Right lobe of liver (tissue), 6 donors: ENCODE measurements at regions not wholly inside any gene's neighbourhood (a gene's known extent, or its start where the extent isn't known, plus 50 kb on each side); places are given as distances from the start of the nearest gene placed in this dataset.

Experiments used
- ATAC-seq, 4 donors: fragments of 200-7000 bp; cut with Tn5 transposase; one replicate each; pipeline ENCODE4 v1.9.1; 2020; ENCODE audit warnings: mild to moderate bottlenecking in 4 of 4, moderate library complexity in 4 of 4
- DNase-seq, 3 donors: peaks; one replicate each; pipeline ENCODE4 v3.0.0-alpha.2; 2020
- H3K27ac ChIP-seq, 3 donors: fragments of 200-600 bp; one replicate each; pipeline ENCODE4 v1.8.0; 2022
- H3K27me3 ChIP-seq, 2 donors: fragments of 200-600 bp; one replicate each; pipeline ENCODE4 v1.8.0; 2022
- H3K36me3 ChIP-seq, 4 donors: fragments of 200-600 bp; sonication (generic) in 1 of 4; one replicate each; pipeline versions ENCODE4 v1.5.1 to v1.8.0; 2017 to 2022; ENCODE audit warnings: control low read depth in 1 of 4
- H3K4me1 ChIP-seq, 4 donors: fragments of 200-600 bp; sonication (generic) in 1 of 4; one replicate each; pipeline versions ENCODE4 v1.5.1 to v1.8.0; 2017 to 2022; ENCODE audit warnings: control low read depth in 1 of 4
- H3K4me3 ChIP-seq, 3 donors: fragments of 200-600 bp; one replicate each; pipeline ENCODE4 v1.8.0; 2022
- H3K9me3 ChIP-seq, 4 donors: fragments of 200-600 bp; sonication (generic) in 1 of 4; one replicate each; pipeline versions ENCODE4 v1.5.1 to v1.8.0; 2017 to 2022; ENCODE audit warnings: control low read depth in 1 of 4
- CTCF ChIP-seq, 4 donors: fragments of 200-600 bp in 3 of 4; fragments of 450-650 bp in 1 of 4; IDR thresholded peaks; one replicate each; pipeline versions ENCODE4 v1.5.1 to v1.8.0; 2016 to 2022; ENCODE audit warnings: antibody characterized with exemption in 4 of 4, mild to moderate bottlenecking in 2 of 4
- POLR2A ChIP-seq: fragments of 450-650 bp; IDR thresholded peaks from one replicate; pipeline ENCODE4 v1.6.1; 2017; ENCODE audit warnings: antibody characterized with exemption, mild to moderate bottlenecking
- WGBS: methylation state at CpG from one replicate; pipeline ENCODE4 v1.1.6; 2018; ENCODE audit warnings: low coverage, low lambda C conversion rate; ENCODE audit not compliant: insufficient coverage; ENCODE audit errors: missing lambda C conversion rate; 5-methylcytosine and 5-hydroxymethylcytosine counted together
- intact Hi-C, 2 donors: fragments of 100-400 bp; cut with DNase I; formaldehyde crosslinking; loops; one replicate each; pipeline versions ENCODE4 v1.11.2 to v1.14.1; 2022
- donor health status: DM: no; HTN: yes; CAD: no.
- donor health status: DM: no; HTN: no; CAD: no.
- donor health status: DM: no; HTN: no; CAD: no.
- donor health status: DM: no; HTN: yes; CAD: no.
- donor health status: DM: no; HTN: yes; CAD: no.

DNA sequence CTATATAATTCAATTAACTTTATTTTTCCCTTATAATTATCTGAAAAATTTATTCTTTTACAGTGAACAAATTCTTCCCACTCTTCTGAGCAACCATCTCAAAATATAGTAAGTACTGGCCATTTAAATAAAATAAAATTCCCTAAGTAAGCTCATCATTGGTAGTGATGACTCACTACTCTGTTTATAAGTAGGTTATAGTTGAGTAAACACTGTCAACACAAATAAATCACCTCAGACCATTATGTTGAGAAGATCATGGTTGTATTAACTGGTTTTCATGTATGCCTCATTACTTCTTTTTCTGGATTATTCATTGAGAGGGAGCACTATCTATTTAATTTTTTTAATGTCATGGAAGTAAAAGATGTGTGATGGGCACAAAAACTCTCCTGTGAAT is 220.5 kb downstream of the SEC23A start:
- H3K4me3 ChIP-seq = no peak overlapping the region
- no peaks in the 10 kb centered on the region for H3K4me1 ChIP-seq
- no peak for TF ChIP-seq CTCF (IDR thresholded peaks at IDR 0.05)
- no peak for TF ChIP-seq POLR2A
- no peak overlapping the region for H3K27ac ChIP-seq
- no peak for ATAC-seq
- no peaks in the 10 kb centered on the region for H3K9me3 ChIP-seq
- intact Hi-C loops = no loop called here
- no peaks in the 10 kb centered on the region for H3K27me3 ChIP-seq
- DNase-seq = no peak
- H3K36me3 ChIP-seq = no peaks in the 10 kb centered on the region

GRCh38 chr14:38880643-38881524 is 222.2 kb downstream of the SEC23A start:
- ATAC-seq (peak; percentile 18 to 51 (median 29)), DNase-seq (no peak)
- no peak overlapping the region for H3K4me3 ChIP-seq
- no peak overlapping the region for H3K27ac ChIP-seq
- WGBS = 44% methylated on average over 3 of the region's 3 CpGs
- H3K36me3 ChIP-seq = no peaks in the 10 kb centered on the region
- intact Hi-C loops = no loop called here
- H3K4me1 ChIP-seq = no peaks in the 10 kb centered on the region
- H3K27me3 ChIP-seq = no peaks in the 10 kb centered on the region
- TF ChIP-seq POLR2A (no peak), CTCF (IDR thresholded peaks at IDR 0.05) (no peak)
- no peaks in the 10 kb centered on the region for H3K9me3 ChIP-seq

GRCh38 chr14:38877744-38878388 is 225.2 kb downstream of the SEC23A start:
- no peak for ATAC-seq
- H3K4me3 ChIP-seq = no peak overlapping the region
- intact Hi-C loops = loop anchor here in 1 of 2 donors (10.0 kb wide), 1 partner anchor 153 kb away; no protein-coding TSS in a partner anchor
- 80% methylated on average over 3 of the region's 3 CpGs for WGBS
- H3K9me3 ChIP-seq = no peaks in the 10 kb centered on the region
- no peaks in the 10 kb centered on the region for H3K27me3 ChIP-seq
- no peak overlapping the region for H3K27ac ChIP-seq
- H3K4me1 ChIP-seq = no peaks in the 10 kb centered on the region
- TF ChIP-seq POLR2A (no peak), CTCF (IDR thresholded peaks at IDR 0.05) (no peak)
- H3K36me3 ChIP-seq = no peaks in the 10 kb centered on the region
- DNase-seq = no peak

DNA sequence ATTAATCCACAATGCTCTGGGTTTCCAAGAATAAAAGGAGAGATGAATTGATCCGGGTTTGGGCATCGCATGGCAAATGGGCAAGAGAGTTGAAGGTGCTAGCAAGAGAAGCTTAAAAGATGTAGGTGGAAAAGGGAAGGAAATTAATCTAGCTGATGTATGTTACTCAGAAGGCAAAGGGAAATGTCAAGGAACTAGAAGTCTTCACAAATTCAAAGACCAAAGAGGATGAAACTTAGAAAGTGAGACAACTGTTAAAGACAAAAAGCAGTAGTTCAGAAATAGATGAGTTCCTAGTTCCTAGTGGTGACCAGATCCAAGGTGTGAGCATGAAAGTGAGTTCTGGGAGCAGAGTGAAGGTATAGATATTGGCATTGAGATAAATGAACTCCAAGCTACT is 228.3 kb downstream of the SEC23A start:
- Histone ChIP-seq H3K9me3 (no peaks in the 10 kb centered on the region), H3K4me1 (no peaks in the 10 kb centered on the region), H3K27ac (no peak overlapping the region), H3K27me3 (no peaks in the 10 kb centered on the region), H3K36me3 (no peaks in the 10 kb centered on the region), H3K4me3 (no peak overlapping the region)
- intact Hi-C loops = loop anchor here in 1 of 2 donors (10.0 kb wide), 1 partner anchor 150 kb away; no protein-coding TSS in a partner anchor
- WGBS = 85% methylated on average over 2 of the region's 2 CpGs
- DNase-seq (no peak), ATAC-seq (peak in 1 of 4 donors; percentile 14)
- TF ChIP-seq POLR2A = no peak
- TF ChIP-seq CTCF (IDR thresholded peaks at IDR 0.05) = no peak
